Type B pancreatic cell (in vitro differentiated cells): ENCODE measurements at regions not wholly inside any gene's neighbourhood (a gene's known extent, or its start where the extent isn't known, plus 50 kb on each side); places are given as distances from the start of the nearest gene placed in this dataset.
"Not testable (repeated sequence)": the region's sequence is repeated elsewhere in the genome, so short reads cannot be mapped to it uniquely, and the experiment has no call there.

Experiments used
- DNase-seq: peaks from one replicate; pipeline ENCODE4 v3.0.0; 2021; ENCODE audit warnings: mixed read lengths; ENCODE audit not compliant: unreplicated experiment; ENCODE audit errors: extremely low spot score
- H3K27ac Mint-ChIP-seq: 2 replicates; pipeline ENCODE4 v1.8.0; 2021; ENCODE audit warnings: mild to moderate bottlenecking, mixed read lengths
- H3K27me3 Mint-ChIP-seq: 2 replicates; pipeline ENCODE4 v1.8.0; 2021; ENCODE audit warnings: mixed read lengths
- H3K36me3 Mint-ChIP-seq: 2 replicates; pipeline ENCODE4 v1.8.0; 2021; ENCODE audit warnings: mixed read lengths
- H3K4me1 Mint-ChIP-seq: one replicate; pipeline ENCODE4 v1.8.0; 2021; ENCODE audit warnings: mixed read lengths; ENCODE audit not compliant: unreplicated experiment
- H3K4me3 Mint-ChIP-seq: 2 replicates; pipeline ENCODE4 v1.8.0; 2021; ENCODE audit warnings: mild to moderate bottlenecking, mixed read lengths
- H3K9me3 Mint-ChIP-seq: 2 replicates; pipeline ENCODE4 v1.8.0; 2021; ENCODE audit warnings: mixed read lengths
- CTCF ChIP-seq: fragments of 200-600 bp; sonication (generic); conservative IDR thresholded peaks from 2 replicates; pipeline ENCODE4 v1.5.0; 2021; ENCODE audit warnings: antibody characterized with exemption, mild to moderate bottlenecking

DNA sequence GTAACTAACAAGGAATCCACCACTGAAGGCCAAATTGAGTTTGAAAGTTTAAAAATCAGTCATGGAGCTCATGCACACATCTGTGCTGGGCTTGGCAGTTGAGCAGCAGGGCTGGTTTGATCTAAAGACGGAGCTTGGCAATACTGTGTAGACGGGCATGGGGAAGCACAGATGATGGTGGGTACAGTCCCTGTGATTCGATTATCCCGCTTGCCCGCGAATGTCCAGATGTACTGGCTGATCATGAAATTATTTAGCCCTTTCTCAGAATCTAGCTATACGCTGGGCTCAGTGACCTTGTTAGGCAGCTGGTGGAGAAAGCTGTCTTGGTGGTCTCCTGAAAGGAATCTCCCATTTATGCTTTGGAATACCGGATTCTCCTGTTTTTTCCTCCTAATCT is 74.8 kb upstream of the SOX11 start:
- TF ChIP-seq CTCF = no peak

GRCh38 chr2:5617796-5618195 is 74.4 kb upstream of the SOX11 start:
- Mint-ChIP-seq H3K9me3 (peaks cover 5% of the 10 kb centered on the region), H3K36me3 (no peaks in the 10 kb centered on the region), H3K4me3 (no peak overlapping the region), H3K27ac (no peak overlapping the region), H3K4me1 (no peaks in the 10 kb centered on the region), H3K27me3 (peaks cover 3% of the 10 kb centered on the region)
- DNase-seq = no peak
- TF ChIP-seq CTCF = no peak

More for the DNA sequence above, 74.8 kb upstream of the SOX11 start:
- DNase-seq = no peak
- no peak overlapping the region for H3K27ac Mint-ChIP-seq
- H3K27me3 Mint-ChIP-seq = peaks cover 3% of the 10 kb centered on the region
- no peaks in the 10 kb centered on the region for H3K4me1 Mint-ChIP-seq
- peaks cover under 1% of the 10 kb centered on the region for H3K9me3 Mint-ChIP-seq
- no peak overlapping the region for H3K4me3 Mint-ChIP-seq
- no peaks in the 10 kb centered on the region for H3K36me3 Mint-ChIP-seq

- H3K4me1 Mint-ChIP-seq = no peaks in the 10 kb centered on the region
- H3K27me3 Mint-ChIP-seq = peaks cover 3% of the 10 kb centered on the region
- DNase-seq = no peak
- no peak overlapping the region for H3K4me3 Mint-ChIP-seq
- H3K27ac Mint-ChIP-seq = no peak overlapping the region
- no peaks in the 10 kb centered on the region for H3K36me3 Mint-ChIP-seq
- TF ChIP-seq CTCF = no peak
- H3K9me3 Mint-ChIP-seq = peaks cover 6% of the 10 kb centered on the region
These were observed 73.9 kb upstream of the SOX11 start for GRCh38 chr2:5618271-5618670.

- peak; percentile 23 for TF ChIP-seq CTCF
- not testable (repeated sequence) for H3K36me3 Mint-ChIP-seq, H3K27ac Mint-ChIP-seq, H3K27me3 Mint-ChIP-seq, H3K4me3 Mint-ChIP-seq, H3K9me3 Mint-ChIP-seq, DNase-seq, H3K4me1 Mint-ChIP-seq
These were observed 66.6 kb upstream of the SOX11 start for GRCh38 chr2:5625556-5626065.

DNA sequence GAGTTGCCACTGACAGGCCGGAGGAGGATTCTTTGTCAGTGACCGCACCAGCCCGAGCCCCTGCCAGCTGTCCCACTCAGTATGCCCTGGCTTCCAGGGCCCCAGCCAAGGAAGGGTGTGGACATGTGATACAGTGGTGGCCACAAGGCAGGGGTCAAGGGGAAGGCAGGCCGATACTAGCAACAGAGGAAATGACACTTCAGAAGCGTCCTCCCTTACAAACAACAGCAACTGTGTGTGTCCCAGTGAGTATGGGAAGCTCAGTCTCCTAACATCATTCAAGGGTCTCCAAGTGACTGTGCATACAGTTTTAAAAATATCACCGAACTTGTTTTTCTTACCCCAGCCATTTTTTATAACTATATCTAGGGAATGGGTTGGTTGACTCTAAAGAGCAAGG is 63.7 kb upstream of the SOX11 start:
- H3K4me3 Mint-ChIP-seq, H3K27ac Mint-ChIP-seq, DNase-seq, H3K36me3 Mint-ChIP-seq, H3K27me3 Mint-ChIP-seq, H3K4me1 Mint-ChIP-seq, H3K9me3 Mint-ChIP-seq: not testable (repeated sequence)

- not testable (repeated sequence) for H3K4me3 Mint-ChIP-seq, H3K4me1 Mint-ChIP-seq, H3K27ac Mint-ChIP-seq, DNase-seq, H3K9me3 Mint-ChIP-seq, H3K27me3 Mint-ChIP-seq, H3K36me3 Mint-ChIP-seq
These were observed 62.7 kb upstream of the SOX11 start for GRCh38 chr2:5629510-5629909.

DNA sequence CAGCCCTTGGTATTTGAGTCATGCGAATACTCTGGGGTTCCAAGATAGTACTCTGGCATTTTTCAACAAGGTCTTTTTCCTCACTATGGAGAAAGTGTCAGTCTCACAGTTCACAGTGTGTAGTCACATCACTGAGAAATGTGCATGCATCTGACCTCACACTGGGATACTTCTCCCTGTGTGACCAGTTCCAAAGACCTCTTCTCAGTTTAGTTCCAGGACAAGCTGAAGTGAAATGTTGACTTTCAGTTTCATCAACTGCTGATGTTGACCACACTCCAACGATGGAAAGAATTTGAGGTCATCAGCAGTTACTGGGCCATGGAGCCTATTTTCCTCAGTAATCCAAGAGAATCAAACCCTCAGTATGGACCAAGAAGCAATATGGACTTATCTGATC is 55.1 kb upstream of the SOX11 start:
- not testable (repeated sequence) for H3K27ac Mint-ChIP-seq, H3K4me1 Mint-ChIP-seq, DNase-seq, H3K36me3 Mint-ChIP-seq, H3K4me3 Mint-ChIP-seq, H3K27me3 Mint-ChIP-seq, H3K9me3 Mint-ChIP-seq
